GM10266 (cell line): ENCODE measurements at regions not wholly inside any gene's neighbourhood (a gene's known extent, or its start where the extent isn't known, plus 50 kb on each side); places are given as distances from the start of the nearest gene placed in this dataset.
"Not testable (repeated sequence)": the region's sequence is repeated elsewhere in the genome, so short reads cannot be mapped to it uniquely, and the experiment has no call there.

Experiments
- DNase-seq: peaks from one replicate; pipeline ENCODE4 v3.0.0; 2012; ENCODE audit errors: extremely low spot score
- CTCF ChIP-seq: IDR thresholded peaks from 2 replicates; pipeline ENCODE4 v1.5.1; 2012; ENCODE audit warnings: mild to moderate bottlenecking, low read depth; ENCODE audit not compliant: control insufficient read depth, insufficient read depth; ENCODE audit errors: missing control alignments

DNA sequence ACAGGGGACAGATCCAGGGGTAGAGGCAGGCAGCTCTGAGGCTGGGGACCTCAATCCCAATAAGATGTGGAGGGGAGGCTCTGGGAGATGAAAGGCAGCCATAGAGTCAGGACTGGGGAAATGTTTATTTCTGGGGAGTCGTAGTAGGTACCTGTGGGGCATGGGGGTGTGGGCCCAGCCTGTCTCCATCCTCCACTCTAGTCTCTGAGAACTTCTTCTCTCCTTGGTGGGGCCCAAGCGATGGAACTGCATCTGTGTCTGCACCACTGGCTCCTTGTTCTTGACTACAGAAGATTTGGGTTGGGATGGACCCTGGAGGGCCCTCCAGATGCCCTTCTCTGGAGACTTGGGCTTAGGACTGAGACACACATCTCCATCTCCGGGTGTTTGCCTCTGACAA is 953.9 kb upstream of the ZNF722 start:
- DNase-seq, result no peak

GRCh38 chr7:63045575-63045974 is 953.1 kb upstream of the ZNF722 start:
- no peak for DNase-seq
- TF ChIP-seq CTCF, result no peak

More for the DNA sequence above, 953.9 kb upstream of the ZNF722 start:
- no peak for TF ChIP-seq CTCF

GRCh38 chr7:63046612-63047011 is 952.0 kb upstream of the ZNF722 start:
- TF ChIP-seq CTCF, result no peak
- no peak for DNase-seq

DNA sequence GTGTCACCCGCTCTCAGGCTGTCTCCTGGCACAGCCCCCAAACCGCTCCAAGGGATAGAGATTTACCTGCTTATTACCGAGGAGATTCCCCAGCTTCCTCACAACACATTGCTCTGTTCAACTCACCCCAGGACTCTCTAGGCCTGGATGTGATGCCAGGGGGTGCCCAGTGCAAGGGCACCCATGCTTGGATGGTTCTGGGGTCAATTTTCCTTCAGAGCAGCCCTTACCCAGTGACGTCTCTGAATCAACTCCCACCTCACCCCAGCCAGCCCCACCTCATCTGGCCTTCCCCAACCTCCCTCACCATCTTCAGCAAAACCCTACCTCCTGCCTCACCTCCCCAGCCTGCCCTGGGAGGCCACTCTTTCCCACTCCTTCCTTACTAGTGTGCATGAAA is 951.6 kb upstream of the ZNF722 start:
- no peak for TF ChIP-seq CTCF

DNA sequence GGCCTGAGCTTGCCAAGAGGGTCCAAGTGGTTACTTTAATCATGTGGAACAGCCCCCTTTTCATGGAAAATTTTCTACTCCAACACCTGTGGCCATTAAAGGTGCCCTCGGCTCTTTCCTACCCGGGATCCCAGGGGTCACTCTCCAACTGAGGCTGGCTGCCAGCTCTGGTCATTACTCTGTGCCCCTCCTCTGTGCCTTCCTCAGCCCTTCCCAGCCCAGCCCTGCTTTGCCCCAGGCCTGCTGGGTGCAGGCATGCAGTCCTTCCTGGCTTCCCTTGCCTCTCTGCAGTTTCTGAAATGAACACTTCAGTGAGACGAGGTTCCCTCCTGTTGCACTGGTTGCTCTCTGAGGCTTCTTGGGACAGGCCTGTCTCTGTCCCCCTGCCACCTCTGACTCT is 951.1 kb upstream of the ZNF722 start:
- no peak for DNase-seq
- no peak for TF ChIP-seq CTCF

More for the DNA sequence above, 951.6 kb upstream of the ZNF722 start:
- no peak for DNase-seq

DNA sequence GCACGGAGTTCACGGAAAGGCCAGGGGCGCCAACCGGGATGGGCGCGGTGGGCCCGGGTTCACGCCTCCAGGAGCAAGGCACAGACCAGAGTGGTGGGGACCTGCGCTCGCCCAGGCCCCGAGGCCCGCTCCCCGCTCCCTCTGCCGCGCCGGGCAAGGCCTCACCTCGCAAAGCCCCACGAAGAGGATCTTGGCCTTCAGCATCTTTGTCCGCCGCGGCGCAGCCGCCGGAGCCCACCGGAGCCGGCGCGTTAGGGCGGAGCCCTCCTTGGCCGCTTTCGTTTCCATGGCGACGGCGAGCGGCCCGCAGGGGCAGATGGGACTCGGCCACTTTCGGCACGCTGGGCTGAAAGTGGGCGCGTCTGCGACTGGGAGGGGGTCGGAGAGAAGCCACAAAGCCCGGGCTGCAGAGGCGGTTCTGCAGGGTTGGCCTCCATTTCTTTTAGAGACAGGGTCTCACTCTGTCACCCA is 944.4 kb upstream of the ZNF722 start:
- TF ChIP-seq CTCF, result no peak
- DNase-seq, result no peak

DNA sequence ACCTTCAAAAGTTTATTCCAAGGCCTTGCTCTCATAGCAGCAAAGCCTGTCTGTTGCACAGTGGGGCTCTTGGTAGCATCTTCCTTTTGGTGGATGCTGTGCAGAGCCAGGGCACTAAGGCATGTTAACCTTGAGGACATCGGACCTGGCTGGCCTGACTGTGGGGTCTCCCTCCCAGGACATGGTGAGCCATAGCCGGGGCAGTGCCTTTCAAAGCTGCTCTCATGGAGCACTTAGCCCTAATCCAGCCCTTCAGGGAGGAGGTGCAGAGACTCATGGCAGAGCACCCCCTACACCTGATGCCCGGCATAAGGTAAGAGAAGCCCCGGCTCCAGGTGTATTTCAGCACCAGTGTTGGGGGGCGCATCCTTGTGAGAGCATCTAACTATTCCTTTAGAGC is 941.4 kb upstream of the ZNF722 start:
- no peak for TF ChIP-seq CTCF
- no peak for DNase-seq

DNA sequence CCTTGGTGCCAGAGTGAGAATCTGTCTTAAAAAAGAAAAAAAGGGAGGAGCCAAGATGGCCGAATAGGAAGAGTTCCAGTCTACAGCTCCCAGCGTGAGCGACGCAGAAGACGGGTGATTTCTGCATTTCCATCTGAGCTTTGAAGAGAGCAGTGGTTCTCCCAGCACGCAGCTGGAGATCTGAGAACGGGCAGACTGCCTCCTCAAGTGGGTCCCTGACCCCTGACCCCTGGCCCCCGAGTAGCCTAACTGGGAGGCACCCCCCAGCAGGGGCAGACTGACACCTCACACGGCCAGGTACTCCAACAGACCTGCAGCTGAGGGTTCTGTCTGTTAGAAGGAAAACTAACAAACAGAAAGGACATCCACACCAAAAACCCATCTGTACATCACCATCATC is 937.9 kb upstream of the ZNF722 start:
- DNase-seq, result not testable (repeated sequence)
